HS-5 (cell line): ENCODE measurements at regions not wholly inside any gene's neighbourhood (a gene's known extent, or its start where the extent isn't known, plus 50 kb on each side); places are given as distances from the start of the nearest gene placed in this dataset.
A peak's percentile ranks its signal among the peaks of the same experiment; 100 is the strongest.

Source experiments
- DNase-seq: peaks from one replicate; pipeline ENCODE4 v3.0.0-alpha.2; 2012; ENCODE audit warnings: low read depth

GRCh38 chr12:19054035-19054434 lies 75.5 kb upstream of the PLEKHA5 start:
- no peak for DNase-seq

- DNase-seq: no peak
Measured at GRCh38 chr12:19055589-19055988, 73.9 kb upstream of the PLEKHA5 start.

- DNase-seq: no peak
Measured at GRCh38 chr12:19058235-19059021, 71.1 kb upstream of the PLEKHA5 start.

- no peak for DNase-seq
Measured at GRCh38 chr12:19064713-19065112, 64.8 kb upstream of the PLEKHA5 start.

GRCh38 chr12:19065223-19065622 lies 64.3 kb upstream of the PLEKHA5 start:
- no peak for DNase-seq

- no peak for DNase-seq
Measured at GRCh38 chr12:19065871-19066270, 63.7 kb upstream of the PLEKHA5 start.

GRCh38 chr12:19066475-19067001 lies 63.0 kb upstream of the PLEKHA5 start:
- DNase-seq: no peak

DNA sequence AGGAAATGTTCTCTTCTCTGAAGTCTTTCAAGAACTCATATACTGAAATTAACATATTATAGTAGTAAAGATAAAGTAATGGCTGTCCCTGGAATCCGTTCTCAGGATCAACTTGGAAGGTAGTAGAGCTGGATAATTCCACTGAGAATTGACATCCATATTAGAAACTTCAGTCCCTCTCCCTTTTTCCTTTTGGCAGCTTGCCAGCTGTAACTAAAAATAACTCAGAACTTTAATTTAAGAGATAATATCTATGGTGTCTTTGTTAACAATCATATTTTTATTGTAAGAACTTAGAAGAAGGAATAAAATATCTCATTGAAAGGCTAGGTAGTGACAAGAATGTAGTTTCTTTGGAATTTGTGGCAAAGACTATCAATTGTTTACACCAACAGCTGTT lies 61.4 kb upstream of the PLEKHA5 start:
- DNase-seq: no peak

DNA sequence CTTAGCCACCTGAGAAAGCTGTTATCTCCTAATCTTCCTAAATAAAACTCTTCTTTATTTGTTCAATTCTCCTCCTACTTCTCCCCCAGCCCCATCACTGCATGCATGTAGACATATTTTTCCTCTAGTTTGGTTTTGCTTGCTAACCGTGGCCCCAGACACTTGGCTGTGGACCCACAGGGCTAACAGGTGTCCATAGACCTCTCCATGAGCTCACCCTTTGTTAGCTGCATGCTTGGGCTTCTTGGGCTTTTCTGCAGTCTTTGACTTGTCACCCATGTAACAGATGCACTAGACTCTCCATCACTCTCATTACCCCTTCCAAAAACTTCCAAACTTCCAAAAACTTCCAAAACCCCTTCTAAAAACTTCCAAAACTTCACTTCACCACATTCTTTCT lies 59.2 kb upstream of the PLEKHA5 start:
- DNase-seq: no peak

- peak; percentile 51 for DNase-seq
Measured at GRCh38 chr12:19074700-19075099, 54.8 kb upstream of the PLEKHA5 start.

DNA sequence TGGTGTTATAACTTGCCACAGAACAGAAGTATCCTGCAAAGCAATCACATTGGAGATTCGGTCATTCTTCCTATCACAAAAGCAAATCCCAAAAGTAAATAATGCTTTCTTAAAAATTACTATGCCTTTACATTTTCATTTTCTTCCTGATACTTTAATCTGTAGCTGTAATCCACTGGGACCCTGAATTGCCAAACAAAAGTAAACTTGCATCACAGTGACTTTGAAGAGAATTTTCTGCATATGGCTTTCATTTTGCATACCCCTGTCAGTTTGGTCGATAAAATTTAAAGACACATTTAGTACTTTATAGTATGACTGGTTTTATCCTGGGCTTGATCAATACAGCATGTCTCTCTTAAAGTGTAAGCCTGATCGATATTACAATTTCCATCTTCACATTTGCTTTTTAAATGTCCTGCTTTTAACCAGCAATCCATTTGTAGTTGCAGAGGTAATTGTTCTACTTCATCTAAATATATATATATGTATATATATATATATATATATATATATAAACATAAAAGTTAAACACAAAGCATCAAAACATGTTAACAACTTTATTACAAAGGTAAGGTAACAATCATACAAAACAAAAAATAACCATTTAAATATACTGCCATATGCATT lies 53.7 kb upstream of the PLEKHA5 start:
- DNase-seq: no peak
